Transverse colon (tissue), 4 donors: ENCODE measurements at regions not wholly inside any gene's neighbourhood (a gene's known extent, or its start where the extent isn't known, plus 50 kb on each side); places are given as distances from the start of the nearest gene placed in this dataset.

Source experiments
- DNase-seq: peaks from one replicate; pipeline ENCODE4 v3.0.0-alpha.2; 2019
- H3K27ac ChIP-seq, 4 donors: fragments of 200-600 bp; sonication (generic); 2 replicates each; pipeline ENCODE4 v1.5.1; 2016 to 2018; ENCODE audit warnings: inconsistent platforms in 4 of 4
- H3K27me3 ChIP-seq: fragments of 200-600 bp; sonication (generic); 2 replicates; pipeline ENCODE4 v1.5.1; 2017; ENCODE audit warnings: inconsistent platforms
- H3K36me3 ChIP-seq, 4 donors: fragments of 200-600 bp; sonication (generic); 2 replicates each; pipeline ENCODE4 v1.5.1; 2017 to 2019; ENCODE audit warnings: inconsistent platforms in 4 of 4
- H3K4me1 ChIP-seq, 4 donors: fragments of 200-600 bp; sonication (generic); 2 replicates each; pipeline ENCODE4 v1.5.1; 2017 to 2020; ENCODE audit warnings: inconsistent platforms in 4 of 4
- H3K4me3 ChIP-seq, 4 donors: fragments of 200-600 bp; sonication (generic); 1 replicate in 1 of 4; 2 replicates in 3 of 4; pipeline versions ENCODE4 v1.5.1 to v1.6.1; 2017 to 2019; ENCODE audit warnings: inconsistent platforms in 4 of 4
- H3K9me3 ChIP-seq, 2 donors: fragments of 200-600 bp; sonication (generic); 2 replicates each; pipeline ENCODE4 v1.5.1; 2017 to 2019; ENCODE audit warnings: inconsistent platforms in 2 of 2
- EP300 ChIP-seq: sonication (generic); formaldehyde crosslinking; IDR thresholded peaks from one replicate; pipeline ENCODE4 v1.6.1; 2017; ENCODE audit warnings: antibody characterized with exemption, low read depth
- POLR2A ChIP-seq: fragments of 450-650 bp; IDR thresholded peaks from one replicate; pipeline ENCODE4 v1.6.1; 2016; ENCODE audit warnings: antibody characterized with exemption, mild to moderate bottlenecking, moderate library complexity
- POLR2AphosphoS5 ChIP-seq, 3 donors: sonication (generic); formaldehyde crosslinking; IDR thresholded peaks; one replicate each; pipeline ENCODE4 v1.6.1; 2016; ENCODE audit warnings: antibody characterized with exemption in 3 of 3
- WGBS, 2 donors: methylation state at CpG; one replicate each; pipeline ENCODE4 v1.1.5; 2018; ENCODE audit warnings: low coverage in 1 of 2; 5-methylcytosine and 5-hydroxymethylcytosine counted together
- in situ Hi-C, 4 donors: fragments of 200-750 bp; cut with MboI; loops; one replicate each; pipeline versions ENCODE4 v1.15.0 to v1.15.1; 2017; ENCODE audit warnings: low sequenced_read_pairs in 3 of 4, low pct_ligation_motif_present in 1 of 4, low pct_unique_long_range_greater_than_20kb in 1 of 4
- intact Hi-C: fragments of 100-400 bp; cut with DNase I; formaldehyde crosslinking; loops from one replicate; pipeline ENCODE4 v1.15.1; 2023; ENCODE audit warnings: low total_unique reads
- TF ChIP-seq, protein P1 (sequence below), 5 experiments: fragments of 200-600 bp in 3 of 5; fragments of 450-650 bp in 2 of 5; sonication (generic) in 3 of 5; IDR thresholded peaks; 1 replicate in 2 of 5; 2 replicates in 3 of 5; pipeline ENCODE4 v1.5.1; 2016 to 2017; ENCODE audit warnings: antibody characterized with exemption in 5 of 5, inconsistent platforms in 3 of 5, mild to moderate bottlenecking in 2 of 5, moderate library complexity in 1 of 5

DNA sequence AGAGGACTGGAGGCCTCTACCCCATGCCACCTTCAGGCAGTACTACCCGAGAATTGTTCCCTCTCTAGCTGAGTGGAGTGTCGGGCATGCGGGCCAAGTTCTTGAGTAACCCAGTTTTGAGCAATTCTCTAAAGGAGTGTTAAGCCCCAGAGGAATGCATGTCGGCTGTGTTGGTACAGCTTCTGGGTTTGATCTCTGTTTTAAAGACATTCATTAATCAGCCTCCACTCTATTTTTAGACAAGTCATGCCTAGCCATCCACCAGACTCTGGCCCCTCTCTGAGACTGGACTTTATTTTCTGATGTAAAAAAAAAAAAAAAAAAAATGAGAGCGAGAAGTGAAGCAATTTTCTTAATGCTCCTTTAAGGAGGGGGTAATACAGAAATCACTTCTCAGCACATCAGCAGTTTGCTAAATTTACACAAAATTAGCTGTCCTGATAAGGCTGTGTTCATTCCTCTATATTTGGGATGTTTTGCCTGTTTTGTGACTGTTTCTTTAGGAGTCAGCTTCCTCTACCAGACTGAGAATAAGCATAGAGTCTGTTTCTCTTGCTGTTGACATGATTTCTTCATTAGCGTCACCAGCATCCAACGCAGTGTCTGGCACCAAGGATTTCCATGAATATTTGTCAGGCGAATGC, 88.7 kb downstream of the AXIN2 start:
- H3K36me3 ChIP-seq: no peaks in the 10 kb centered on the region
- in situ Hi-C loops: no loop called here
- no peak for DNase-seq
- H3K4me3 ChIP-seq: no peak overlapping the region
- 82 to 85% methylated on average over 7 to 8 of the region's 8 CpGs for WGBS, 2 donors
- no peak for TF ChIP-seq EP300
- no peak for TF ChIP-seq POLR2A
- TF ChIP-seq, protein P1, sequence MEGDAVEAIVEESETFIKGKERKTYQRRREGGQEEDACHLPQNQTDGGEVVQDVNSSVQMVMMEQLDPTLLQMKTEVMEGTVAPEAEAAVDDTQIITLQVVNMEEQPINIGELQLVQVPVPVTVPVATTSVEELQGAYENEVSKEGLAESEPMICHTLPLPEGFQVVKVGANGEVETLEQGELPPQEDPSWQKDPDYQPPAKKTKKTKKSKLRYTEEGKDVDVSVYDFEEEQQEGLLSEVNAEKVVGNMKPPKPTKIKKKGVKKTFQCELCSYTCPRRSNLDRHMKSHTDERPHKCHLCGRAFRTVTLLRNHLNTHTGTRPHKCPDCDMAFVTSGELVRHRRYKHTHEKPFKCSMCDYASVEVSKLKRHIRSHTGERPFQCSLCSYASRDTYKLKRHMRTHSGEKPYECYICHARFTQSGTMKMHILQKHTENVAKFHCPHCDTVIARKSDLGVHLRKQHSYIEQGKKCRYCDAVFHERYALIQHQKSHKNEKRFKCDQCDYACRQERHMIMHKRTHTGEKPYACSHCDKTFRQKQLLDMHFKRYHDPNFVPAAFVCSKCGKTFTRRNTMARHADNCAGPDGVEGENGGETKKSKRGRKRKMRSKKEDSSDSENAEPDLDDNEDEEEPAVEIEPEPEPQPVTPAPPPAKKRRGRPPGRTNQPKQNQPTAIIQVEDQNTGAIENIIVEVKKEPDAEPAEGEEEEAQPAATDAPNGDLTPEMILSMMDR (IDR thresholded peaks at IDR 0.05): no peak
- TF ChIP-seq POLR2AphosphoS5 (IDR thresholded peaks at IDR 0.05): no peak
- H3K4me1 ChIP-seq: no peaks in the 10 kb centered on the region
- no peaks in the 10 kb centered on the region for H3K27me3 ChIP-seq
- H3K27ac ChIP-seq: no peak overlapping the region
- intact Hi-C loops: no loop called here
- H3K9me3 ChIP-seq: no peaks in the 10 kb centered on the region

DNA sequence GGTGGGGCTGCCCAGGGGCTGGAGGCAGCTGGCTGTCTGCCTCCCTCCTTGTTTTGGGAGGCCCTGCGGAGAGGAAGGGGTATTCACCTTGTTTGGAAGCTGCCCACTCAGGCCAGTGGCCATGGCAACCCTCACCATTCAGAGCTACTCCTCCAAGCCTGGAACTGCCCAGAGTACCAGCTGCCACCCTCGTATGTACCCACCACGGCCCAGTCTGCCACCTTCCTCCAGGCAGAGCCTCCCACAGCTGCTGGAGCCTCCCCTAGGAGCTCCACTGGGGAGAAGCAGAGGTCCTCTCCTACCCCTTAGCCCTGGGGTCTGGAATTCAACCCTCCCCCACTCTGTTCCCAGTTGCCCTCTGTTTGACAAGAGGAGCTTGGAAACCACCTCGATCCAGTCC, 90.7 kb downstream of the AXIN2 start:
- 74 to 80% methylated on average over 1 to 4 of the region's 4 CpGs for WGBS, 2 donors

DNA sequence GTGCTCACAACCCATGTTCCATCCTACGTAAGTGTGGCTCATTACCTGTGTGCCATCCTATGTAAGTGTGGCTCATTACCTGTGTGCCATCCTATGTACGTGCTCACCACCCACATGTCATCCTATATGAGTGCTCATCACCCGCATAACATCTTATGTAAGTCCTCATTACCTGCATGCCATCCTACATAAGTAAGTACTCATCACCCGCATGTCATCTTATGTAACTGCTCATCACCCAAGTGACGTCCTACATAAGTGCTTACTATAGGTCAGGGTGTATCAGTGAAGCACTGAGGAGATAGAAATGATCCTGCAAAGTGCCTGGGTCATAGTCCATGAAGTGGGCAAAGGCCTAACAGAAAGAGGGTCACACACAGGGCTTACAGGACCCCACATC, 93.1 kb downstream of the AXIN2 start:
- intact Hi-C loops (no loop called here), in situ Hi-C loops (no loop called here)
- no peaks in the 10 kb centered on the region for H3K9me3 ChIP-seq
- 78% methylated on average over 5 of the region's 5 CpGs; no CpG with 5 or more reads in 1 of the 2 donors for WGBS, 2 donors
- no peaks in the 10 kb centered on the region for H3K27me3 ChIP-seq
- no peak for TF ChIP-seq POLR2AphosphoS5 (IDR thresholded peaks at IDR 0.05)
- TF ChIP-seq POLR2A: no peak
- no peak for TF ChIP-seq EP300
- TF ChIP-seq, protein P1 (IDR thresholded peaks at IDR 0.05): no peak
- DNase-seq: no peak
- H3K4me3 ChIP-seq: no peak overlapping the region
- no peaks in the 10 kb centered on the region for H3K36me3 ChIP-seq
- no peaks in the 10 kb centered on the region for H3K4me1 ChIP-seq
- no peak overlapping the region for H3K27ac ChIP-seq

More for the DNA sequence above, 90.7 kb downstream of the AXIN2 start:
- Histone ChIP-seq H3K9me3 (no peaks in the 10 kb centered on the region), H3K36me3 (no peaks in the 10 kb centered on the region), H3K27me3 (no peaks in the 10 kb centered on the region), H3K27ac (no peak overlapping the region), H3K4me3 (no peak overlapping the region), H3K4me1 (no peaks in the 10 kb centered on the region)
- DNase-seq: no peak
- TF ChIP-seq, protein P1 (IDR thresholded peaks at IDR 0.05): no peak
- intact Hi-C loops: no loop called here
- in situ Hi-C loops: no loop called here

GRCh38 chr17:65467156-65467555, 94.3 kb downstream of the AXIN2 start:
- H3K36me3 ChIP-seq: no peaks in the 10 kb centered on the region
- no peak overlapping the region for H3K4me3 ChIP-seq
- H3K27me3 ChIP-seq: no peaks in the 10 kb centered on the region
- no peaks in the 10 kb centered on the region for H3K9me3 ChIP-seq
- TF ChIP-seq EP300: no peak
- no peak for TF ChIP-seq POLR2AphosphoS5 (IDR thresholded peaks at IDR 0.05)
- no peak for TF ChIP-seq POLR2A
- TF ChIP-seq, protein P1 (IDR thresholded peaks at IDR 0.05): no peak
- intact Hi-C loops (no loop called here), in situ Hi-C loops (no loop called here)
- DNase-seq: no peak
- no peaks in the 10 kb centered on the region for H3K4me1 ChIP-seq
- 90 to 93% methylated on average over 3 to 5 of the region's 5 CpGs for WGBS, 2 donors
- no peak overlapping the region for H3K27ac ChIP-seq
